PFSK-1 (cell line): ENCODE measurements at regions not wholly inside any gene's neighbourhood (a gene's known extent, or its start where the extent isn't known, plus 50 kb on each side); places are given as distances from the start of the nearest gene placed in this dataset.

Experiments
- FOXP2 ChIP-seq: optimal IDR thresholded peaks from 2 replicates; pipeline ENCODE3; 2011; ENCODE audit warnings: borderline replicate concordance, control low read depth, inconsistent platforms; ENCODE audit not compliant: insufficient read depth; ENCODE audit errors: extremely low read length, extremely low read depth
- POLR2AphosphoS5 ChIP-seq: IDR thresholded peaks from 2 replicates; pipeline ENCODE4 v1.6.1; 2012; ENCODE audit warnings: low read depth, mild to moderate bottlenecking, control low read depth, low read length, moderate library complexity
- SIN3A ChIP-seq: IDR thresholded peaks from 2 replicates; pipeline ENCODE4 v1.6.1; 2012; ENCODE audit warnings: mild to moderate bottlenecking, low read length, moderate library complexity, borderline replicate concordance; ENCODE audit not compliant: insufficient read depth
- TF ChIP-seq, protein P1 (sequence below), 2 experiments: IDR thresholded peaks; 2 replicates each; pipeline versions ENCODE4 v1.6.1 to v1.8.0; 2011 to 2012; ENCODE audit warnings: low read depth in 2 of 2, low read length in 2 of 2, control low read depth in 1 of 2, inconsistent platforms in 1 of 2, mild to moderate bottlenecking in 1 of 2, moderate library complexity in 1 of 2; ENCODE audit not compliant: insufficient read depth in 1 of 2

- no peak for TF ChIP-seq FOXP2
- TF ChIP-seq POLR2AphosphoS5, result no peak
- TF ChIP-seq SIN3A, result no peak
- TF ChIP-seq, protein P1, sequence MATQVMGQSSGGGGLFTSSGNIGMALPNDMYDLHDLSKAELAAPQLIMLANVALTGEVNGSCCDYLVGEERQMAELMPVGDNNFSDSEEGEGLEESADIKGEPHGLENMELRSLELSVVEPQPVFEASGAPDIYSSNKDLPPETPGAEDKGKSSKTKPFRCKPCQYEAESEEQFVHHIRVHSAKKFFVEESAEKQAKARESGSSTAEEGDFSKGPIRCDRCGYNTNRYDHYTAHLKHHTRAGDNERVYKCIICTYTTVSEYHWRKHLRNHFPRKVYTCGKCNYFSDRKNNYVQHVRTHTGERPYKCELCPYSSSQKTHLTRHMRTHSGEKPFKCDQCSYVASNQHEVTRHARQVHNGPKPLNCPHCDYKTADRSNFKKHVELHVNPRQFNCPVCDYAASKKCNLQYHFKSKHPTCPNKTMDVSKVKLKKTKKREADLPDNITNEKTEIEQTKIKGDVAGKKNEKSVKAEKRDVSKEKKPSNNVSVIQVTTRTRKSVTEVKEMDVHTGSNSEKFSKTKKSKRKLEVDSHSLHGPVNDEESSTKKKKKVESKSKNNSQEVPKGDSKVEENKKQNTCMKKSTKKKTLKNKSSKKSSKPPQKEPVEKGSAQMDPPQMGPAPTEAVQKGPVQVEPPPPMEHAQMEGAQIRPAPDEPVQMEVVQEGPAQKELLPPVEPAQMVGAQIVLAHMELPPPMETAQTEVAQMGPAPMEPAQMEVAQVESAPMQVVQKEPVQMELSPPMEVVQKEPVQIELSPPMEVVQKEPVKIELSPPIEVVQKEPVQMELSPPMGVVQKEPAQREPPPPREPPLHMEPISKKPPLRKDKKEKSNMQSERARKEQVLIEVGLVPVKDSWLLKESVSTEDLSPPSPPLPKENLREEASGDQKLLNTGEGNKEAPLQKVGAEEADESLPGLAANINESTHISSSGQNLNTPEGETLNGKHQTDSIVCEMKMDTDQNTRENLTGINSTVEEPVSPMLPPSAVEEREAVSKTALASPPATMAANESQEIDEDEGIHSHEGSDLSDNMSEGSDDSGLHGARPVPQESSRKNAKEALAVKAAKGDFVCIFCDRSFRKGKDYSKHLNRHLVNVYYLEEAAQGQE (IDR thresholded peaks at IDR 0.05; ENCODE audit: insufficient read depth in 1 of 2, low read depth in 2 of 2, low read length in 2 of 2), result no peak
These were observed 314.4 kb upstream of the ZEB2 start for GRCh38 chr2:144834363-144834762.
